ENCODE measurements at regions not wholly inside any gene's neighbourhood (a gene's known extent, or its start where the extent isn't known, plus 50 kb on each side); places are given as distances from the start of the nearest gene placed in this dataset.

DNA sequence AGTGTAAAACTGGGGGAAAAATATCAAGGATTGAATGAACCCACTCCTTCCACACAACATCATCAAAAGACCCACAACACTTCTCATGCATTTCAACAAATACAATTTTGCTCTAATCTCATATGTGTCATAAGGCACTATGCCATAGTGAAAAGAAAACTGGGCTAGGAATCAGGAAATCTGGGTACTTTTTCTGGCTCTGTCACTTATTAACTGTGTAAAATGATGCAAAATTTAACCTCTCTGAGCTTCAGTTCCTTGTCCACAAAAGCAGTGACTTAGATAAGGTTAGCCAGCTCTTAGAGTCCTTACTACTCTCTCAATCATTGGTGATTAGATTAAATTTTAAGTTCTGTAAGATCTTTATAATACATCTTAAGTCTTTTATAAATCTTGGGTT, 250.5 kb upstream of the SOX5 start:
- CTCF ChIA-PET: no interaction called here
- POLR2A ChIA-PET: no interaction called here
- TF ChIP-seq HDGF (IDR thresholded peaks at IDR 0.05; ENCODE audit: borderline replicate concordance): no peak
- no peak for TF ChIP-seq FOXM1 (IDR thresholded peaks at IDR 0.05; ENCODE audit: borderline replicate concordance)
- TF ChIP-seq LEF1 (IDR thresholded peaks at IDR 0.05; ENCODE audit: borderline replicate concordance): no peak
- TF ChIP-seq ELF4 (IDR thresholded peaks at IDR 0.05): no peak
- TF ChIP-seq NFRKB (IDR thresholded peaks at IDR 0.05): no peak
- TF ChIP-seq, protein P1, sequence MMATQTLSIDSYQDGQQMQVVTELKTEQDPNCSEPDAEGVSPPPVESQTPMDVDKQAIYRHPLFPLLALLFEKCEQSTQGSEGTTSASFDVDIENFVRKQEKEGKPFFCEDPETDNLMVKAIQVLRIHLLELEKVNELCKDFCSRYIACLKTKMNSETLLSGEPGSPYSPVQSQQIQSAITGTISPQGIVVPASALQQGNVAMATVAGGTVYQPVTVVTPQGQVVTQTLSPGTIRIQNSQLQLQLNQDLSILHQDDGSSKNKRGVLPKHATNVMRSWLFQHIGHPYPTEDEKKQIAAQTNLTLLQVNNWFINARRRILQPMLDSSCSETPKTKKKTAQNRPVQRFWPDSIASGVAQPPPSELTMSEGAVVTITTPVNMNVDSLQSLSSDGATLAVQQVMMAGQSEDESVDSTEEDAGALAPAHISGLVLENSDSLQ (IDR thresholded peaks at IDR 0.05): no peak
- TF ChIP-seq L3MBTL2 (conservative IDR thresholded peaks at IDR 0.05): no peak
- TF ChIP-seq SP1 (IDR thresholded peaks at IDR 0.05): no peak
- TF ChIP-seq BHLHE40 (IDR thresholded peaks at IDR 0.05; ENCODE audit: borderline replicate concordance): no peak
- no peak for TF ChIP-seq FOXK2 (IDR thresholded peaks at IDR 0.05)
- no peak for TF ChIP-seq TARDBP (IDR thresholded peaks at IDR 0.05)
- TF ChIP-seq SUZ12 (IDR thresholded peaks at IDR 0.05): no peak
- no peak for TF ChIP-seq CTBP1 (IDR thresholded peaks at IDR 0.05; ENCODE audit: borderline replicate concordance)
- TF ChIP-seq ARNT (IDR thresholded peaks at IDR 0.05): no peak
- TF ChIP-seq FOXA1 (IDR thresholded peaks at IDR 0.05): no peak
- no peak for TF ChIP-seq ZNF384 (IDR thresholded peaks at IDR 0.05)
- no peak for DNase-seq (ENCODE audit: extremely low spot score)

GRCh38 chr12:24198936-24199671, 249.6 kb upstream of the SOX5 start:
- CTCF ChIA-PET: no interaction called here
- TF ChIP-seq FOXK2 (IDR thresholded peaks at IDR 0.05): no peak
- TF ChIP-seq BHLHE40 (IDR thresholded peaks at IDR 0.05; ENCODE audit: borderline replicate concordance): no peak
- TF ChIP-seq, protein P1 (IDR thresholded peaks at IDR 0.05): no peak

GRCh38 chr12:24198070-24198469, 248.6 kb upstream of the SOX5 start:
- POLR2A ChIA-PET: no interaction called here
- DNase-seq (ENCODE audit: extremely low spot score): no peak
- TF ChIP-seq BHLHE40 (IDR thresholded peaks at IDR 0.05; ENCODE audit: borderline replicate concordance) (no peak), FOXM1 (IDR thresholded peaks at IDR 0.05; ENCODE audit: borderline replicate concordance) (no peak), NFRKB (IDR thresholded peaks at IDR 0.05) (no peak), HDGF (IDR thresholded peaks at IDR 0.05; ENCODE audit: borderline replicate concordance) (no peak), CTBP1 (IDR thresholded peaks at IDR 0.05; ENCODE audit: borderline replicate concordance) (no peak), L3MBTL2 (conservative IDR thresholded peaks at IDR 0.05) (no peak), ZNF384 (IDR thresholded peaks at IDR 0.05) (no peak), TARDBP (IDR thresholded peaks at IDR 0.05) (no peak), ELF4 (IDR thresholded peaks at IDR 0.05) (no peak), FOXA1 (IDR thresholded peaks at IDR 0.05) (no peak), FOXK2 (IDR thresholded peaks at IDR 0.05) (no peak), LEF1 (IDR thresholded peaks at IDR 0.05; ENCODE audit: borderline replicate concordance) (no peak), ARNT (IDR thresholded peaks at IDR 0.05) (no peak), SP1 (IDR thresholded peaks at IDR 0.05) (no peak), SUZ12 (IDR thresholded peaks at IDR 0.05) (no peak)
- TF ChIP-seq, protein P1 (IDR thresholded peaks at IDR 0.05): no peak
- CTCF ChIA-PET: no interaction called here

More at GRCh38 chr12:24198936-24199671, 249.6 kb upstream of the SOX5 start:
- DNase-seq (ENCODE audit: extremely low spot score): no peak
- POLR2A ChIA-PET: no interaction called here

DNA sequence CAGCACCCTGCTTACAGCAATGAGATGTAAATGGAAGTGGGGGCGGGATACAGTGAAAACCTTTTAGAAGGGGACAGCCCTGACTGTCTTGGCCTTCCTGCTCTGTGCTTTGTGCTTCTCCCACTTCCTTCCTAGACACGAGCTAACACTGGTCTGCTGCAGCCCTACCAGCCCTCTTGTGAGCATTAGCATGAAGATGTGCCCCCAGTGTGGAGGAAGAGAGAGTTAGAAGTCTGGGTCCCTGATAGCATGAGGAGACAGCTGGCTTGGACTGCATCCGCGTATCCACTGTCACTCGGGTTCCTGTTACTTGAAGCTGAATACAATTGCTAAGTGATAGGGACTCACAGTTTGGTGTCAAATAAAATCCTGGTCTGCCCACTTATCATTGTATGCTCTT, 248.1 kb upstream of the SOX5 start:
- TF ChIP-seq ARNT (IDR thresholded peaks at IDR 0.05) (no peak), ZNF384 (IDR thresholded peaks at IDR 0.05) (no peak), ELF4 (IDR thresholded peaks at IDR 0.05) (no peak), TARDBP (IDR thresholded peaks at IDR 0.05) (no peak), FOXM1 (IDR thresholded peaks at IDR 0.05; ENCODE audit: borderline replicate concordance) (no peak), LEF1 (IDR thresholded peaks at IDR 0.05; ENCODE audit: borderline replicate concordance) (no peak), L3MBTL2 (conservative IDR thresholded peaks at IDR 0.05) (no peak), BHLHE40 (IDR thresholded peaks at IDR 0.05; ENCODE audit: borderline replicate concordance) (no peak), SUZ12 (IDR thresholded peaks at IDR 0.05) (no peak), CTBP1 (IDR thresholded peaks at IDR 0.05; ENCODE audit: borderline replicate concordance) (no peak), FOXA1 (IDR thresholded peaks at IDR 0.05) (no peak), SP1 (IDR thresholded peaks at IDR 0.05) (no peak), HDGF (IDR thresholded peaks at IDR 0.05; ENCODE audit: borderline replicate concordance) (no peak), FOXK2 (IDR thresholded peaks at IDR 0.05) (no peak), NFRKB (IDR thresholded peaks at IDR 0.05) (no peak)
- TF ChIP-seq, protein P1 (IDR thresholded peaks at IDR 0.05): no peak
- no peak for DNase-seq (ENCODE audit: extremely low spot score)
- CTCF ChIA-PET: no interaction called here
- POLR2A ChIA-PET: no interaction called here

DNA sequence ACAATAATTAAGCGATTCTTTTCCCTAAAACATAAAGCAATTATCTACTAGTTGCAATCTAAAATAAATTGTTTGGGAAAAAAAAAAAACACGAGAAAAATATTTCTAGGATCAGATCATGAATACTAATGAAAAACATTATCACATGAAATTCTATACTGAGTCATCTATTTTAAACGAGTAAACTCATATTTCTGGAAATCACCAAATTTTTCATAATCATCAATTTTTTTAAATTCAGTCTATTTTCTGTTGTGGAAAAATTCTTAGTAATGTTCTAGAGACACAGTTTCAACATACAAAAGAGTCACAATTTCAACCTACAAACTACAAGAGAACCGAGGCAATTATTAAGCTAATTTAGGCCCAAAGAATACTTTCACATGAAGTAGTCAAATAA, 245.6 kb upstream of the SOX5 start:
- no peak for DNase-seq (ENCODE audit: extremely low spot score)
- POLR2A ChIA-PET: no interaction called here
- CTCF ChIA-PET: no interaction called here
- no peak for TF ChIP-seq SP1 (IDR thresholded peaks at IDR 0.05)
- TF ChIP-seq NFRKB (IDR thresholded peaks at IDR 0.05): no peak
- no peak for TF ChIP-seq ARNT (IDR thresholded peaks at IDR 0.05)
- TF ChIP-seq FOXK2 (IDR thresholded peaks at IDR 0.05): no peak
- no peak for TF ChIP-seq SUZ12 (IDR thresholded peaks at IDR 0.05)
- no peak for TF ChIP-seq L3MBTL2 (conservative IDR thresholded peaks at IDR 0.05)
- no peak for TF ChIP-seq BHLHE40 (IDR thresholded peaks at IDR 0.05; ENCODE audit: borderline replicate concordance)
- TF ChIP-seq ZNF384 (IDR thresholded peaks at IDR 0.05): no peak
- no peak for TF ChIP-seq FOXM1 (IDR thresholded peaks at IDR 0.05; ENCODE audit: borderline replicate concordance)
